HS-5 (cell line): ENCODE measurements at regions not wholly inside any gene's neighbourhood (a gene's known extent, or its start where the extent isn't known, plus 50 kb on each side); places are given as distances from the start of the nearest gene placed in this dataset.

ENCODE experiments used
- DNase-seq: peaks from one replicate; pipeline ENCODE4 v3.0.0-alpha.2; 2012; ENCODE audit warnings: low read depth

GRCh38 chr12:123077298-123078119 is 73.4 kb downstream of the PITPNM2 start:
- no peak for DNase-seq

- no peak for DNase-seq
Observed at GRCh38 chr12:123076604-123077297, 74.1 kb downstream of the PITPNM2 start.

GRCh38 chr12:123075646-123076171 is 75.2 kb downstream of the PITPNM2 start:
- DNase-seq = no peak

- DNase-seq = no peak
Observed at GRCh38 chr12:123075087-123075645, 75.7 kb downstream of the PITPNM2 start.

GRCh38 chr12:123073962-123074801 is 76.7 kb downstream of the PITPNM2 start:
- no peak for DNase-seq

- no peak for DNase-seq
Observed at GRCh38 chr12:123073292-123073691, 77.6 kb downstream of the PITPNM2 start.

- DNase-seq = no peak
Observed at GRCh38 chr12:123071857-123072256, 79.0 kb downstream of the PITPNM2 start.

- no peak for DNase-seq
Observed at GRCh38 chr12:123071099-123071800, 79.6 kb downstream of the PITPNM2 start.

- DNase-seq = no peak
Observed at GRCh38 chr12:123070267-123071081, 80.4 kb downstream of the PITPNM2 start.

GRCh38 chr12:123069436-123070266 is 81.2 kb downstream of the PITPNM2 start:
- DNase-seq = no peak

GRCh38 chr12:123067654-123068053 is 83.2 kb downstream of the PITPNM2 start:
- DNase-seq = no peak

- DNase-seq = no peak
Observed at GRCh38 chr12:123066384-123066710, 84.5 kb downstream of the PITPNM2 start.

- DNase-seq = no peak
Observed at GRCh38 chr12:123065676-123066383, 85.1 kb downstream of the PITPNM2 start.

- no peak for DNase-seq
Observed at GRCh38 chr12:123064885-123065619, 84.6 kb downstream of the ARL6IP4 start.

- no peak for DNase-seq
Observed at GRCh38 chr12:123064366-123064765, 83.9 kb downstream of the ARL6IP4 start.

- DNase-seq = no peak
Observed at GRCh38 chr12:123063535-123063934, 83.1 kb downstream of the ARL6IP4 start.

- DNase-seq = peak; percentile 41
Observed at GRCh38 chr12:123062681-123063486, 82.4 kb downstream of the ARL6IP4 start.
